HepG2 (cell line): ENCODE measurements at regions not wholly inside any gene's neighbourhood (a gene's known extent, or its start where the extent isn't known, plus 50 kb on each side); places are given as distances from the start of the nearest gene placed in this dataset.

Experiments used
- ATF1 ChIP-seq: IDR thresholded peaks from 2 replicates; pipeline ENCODE4 v1.6.1; 2016; ENCODE audit warnings: mild to moderate bottlenecking, control low read depth
- CREB1 ChIP-seq, 2 experiments: fragments of 450-650 bp in 1 of 2; IDR thresholded peaks; 2 replicates each; pipeline ENCODE4 v1.6.1; 2016 to 2017; ENCODE audit warnings: control low read depth in 1 of 2, mild to moderate bottlenecking in 1 of 2, missing compliant biosample characterization in 1 of 2, missing genetic modification characterization in 1 of 2
- GABPA ChIP-seq, 2 experiments: IDR thresholded peaks; 2 replicates each; pipeline ENCODE4 v1.6.1; 2011 to 2016; ENCODE audit warnings: low read depth in 2 of 2, low read length in 1 of 2, missing biosample characterization in 1 of 2, missing genetic modification characterization in 1 of 2
- HDAC2 ChIP-seq: sonication (generic); formaldehyde crosslinking; IDR thresholded peaks from 2 replicates; pipeline ENCODE4 v1.4.0; 2020; ENCODE audit warnings: missing genetic modification reagents
- RAD21 ChIP-seq: fragments of 450-650 bp; formaldehyde crosslinking; IDR thresholded peaks from 2 replicates; pipeline ENCODE4 v1.5.0; 2020; ENCODE audit warnings: mild to moderate bottlenecking
- REPIN1 ChIP-seq: sonication (generic); formaldehyde crosslinking; IDR thresholded peaks from 2 replicates; pipeline ENCODE4 v1.8.0; 2022; ENCODE audit warnings: missing genetic modification reagents, low read depth, mild to moderate bottlenecking, borderline replicate concordance
- SAFB2 ChIP-seq: sonication (generic); formaldehyde crosslinking; IDR thresholded peaks from 2 replicates; pipeline ENCODE4 v1.5.1; 2020; ENCODE audit warnings: missing genetic modification reagents, low read depth, mild to moderate bottlenecking, borderline replicate concordance
- ZNF773 ChIP-seq: sonication (generic); formaldehyde crosslinking; IDR thresholded peaks from 2 replicates; pipeline ENCODE4 v1.4.0; 2020; ENCODE audit warnings: missing genetic modification reagents, borderline replicate concordance
- ZNF83 ChIP-seq: sonication (generic); formaldehyde crosslinking; IDR thresholded peaks from 2 replicates; pipeline ENCODE4 v1.4.0; 2020; ENCODE audit warnings: missing genetic modification reagents, mild to moderate bottlenecking, borderline replicate concordance
- TF ChIP-seq, protein P1 (sequence below): sonication (generic); formaldehyde crosslinking; IDR thresholded peaks from 2 replicates; pipeline ENCODE4 v1.5.0; 2020; ENCODE audit warnings: mild to moderate bottlenecking, missing genetic modification reagents, moderate library complexity
- TF ChIP-seq, protein P2 (sequence below): sonication (generic); formaldehyde crosslinking; IDR thresholded peaks from 2 replicates; pipeline ENCODE4 v1.5.0; 2020; ENCODE audit warnings: mild to moderate bottlenecking, missing genetic modification reagents, borderline replicate concordance

DNA sequence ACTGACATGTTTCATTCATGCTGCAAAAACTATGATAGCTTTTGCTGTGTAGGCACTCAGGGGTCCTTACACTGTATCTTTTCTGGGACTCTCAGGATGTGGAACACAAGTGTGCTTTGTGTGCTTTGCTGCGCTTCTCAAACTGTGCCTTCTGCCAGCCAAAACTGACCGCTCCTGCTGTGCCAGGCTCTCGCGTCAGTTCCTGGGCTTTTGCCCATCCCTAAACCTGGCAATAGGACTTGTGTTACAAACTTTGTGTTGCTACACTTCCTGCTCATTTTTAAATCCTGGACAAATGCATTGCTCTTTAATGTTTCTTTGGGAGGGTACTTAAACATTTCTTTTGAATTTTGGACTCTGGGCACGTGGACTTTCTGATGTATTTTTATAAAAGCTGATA, 60.3 kb downstream of the DIPK2A start:
- TF ChIP-seq CREB1 (IDR thresholded peaks at IDR 0.05) (no peak), CREB1 (CRISPR knock-in tag; IDR thresholded peaks at IDR 0.05) (no peak), SAFB2 (CRISPR knock-in tag) (no peak), ATF1 (no peak), GABPA (IDR thresholded peaks at IDR 0.05; ENCODE audit: low read depth, low read length) (no peak), GABPA (CRISPR knock-in tag; IDR thresholded peaks at IDR 0.05; ENCODE audit: low read depth) (no peak), RAD21 (CRISPR knock-in tag) (no peak), ZNF773 (CRISPR knock-in tag) (no peak), HDAC2 (CRISPR knock-in tag) (no peak), REPIN1 (CRISPR knock-in tag) (no peak), ZNF83 (CRISPR knock-in tag) (no peak)
- TF ChIP-seq, protein P1, sequence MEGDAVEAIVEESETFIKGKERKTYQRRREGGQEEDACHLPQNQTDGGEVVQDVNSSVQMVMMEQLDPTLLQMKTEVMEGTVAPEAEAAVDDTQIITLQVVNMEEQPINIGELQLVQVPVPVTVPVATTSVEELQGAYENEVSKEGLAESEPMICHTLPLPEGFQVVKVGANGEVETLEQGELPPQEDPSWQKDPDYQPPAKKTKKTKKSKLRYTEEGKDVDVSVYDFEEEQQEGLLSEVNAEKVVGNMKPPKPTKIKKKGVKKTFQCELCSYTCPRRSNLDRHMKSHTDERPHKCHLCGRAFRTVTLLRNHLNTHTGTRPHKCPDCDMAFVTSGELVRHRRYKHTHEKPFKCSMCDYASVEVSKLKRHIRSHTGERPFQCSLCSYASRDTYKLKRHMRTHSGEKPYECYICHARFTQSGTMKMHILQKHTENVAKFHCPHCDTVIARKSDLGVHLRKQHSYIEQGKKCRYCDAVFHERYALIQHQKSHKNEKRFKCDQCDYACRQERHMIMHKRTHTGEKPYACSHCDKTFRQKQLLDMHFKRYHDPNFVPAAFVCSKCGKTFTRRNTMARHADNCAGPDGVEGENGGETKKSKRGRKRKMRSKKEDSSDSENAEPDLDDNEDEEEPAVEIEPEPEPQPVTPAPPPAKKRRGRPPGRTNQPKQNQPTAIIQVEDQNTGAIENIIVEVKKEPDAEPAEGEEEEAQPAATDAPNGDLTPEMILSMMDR (CRISPR knock-in tag) = no peak
- TF ChIP-seq, protein P2, sequence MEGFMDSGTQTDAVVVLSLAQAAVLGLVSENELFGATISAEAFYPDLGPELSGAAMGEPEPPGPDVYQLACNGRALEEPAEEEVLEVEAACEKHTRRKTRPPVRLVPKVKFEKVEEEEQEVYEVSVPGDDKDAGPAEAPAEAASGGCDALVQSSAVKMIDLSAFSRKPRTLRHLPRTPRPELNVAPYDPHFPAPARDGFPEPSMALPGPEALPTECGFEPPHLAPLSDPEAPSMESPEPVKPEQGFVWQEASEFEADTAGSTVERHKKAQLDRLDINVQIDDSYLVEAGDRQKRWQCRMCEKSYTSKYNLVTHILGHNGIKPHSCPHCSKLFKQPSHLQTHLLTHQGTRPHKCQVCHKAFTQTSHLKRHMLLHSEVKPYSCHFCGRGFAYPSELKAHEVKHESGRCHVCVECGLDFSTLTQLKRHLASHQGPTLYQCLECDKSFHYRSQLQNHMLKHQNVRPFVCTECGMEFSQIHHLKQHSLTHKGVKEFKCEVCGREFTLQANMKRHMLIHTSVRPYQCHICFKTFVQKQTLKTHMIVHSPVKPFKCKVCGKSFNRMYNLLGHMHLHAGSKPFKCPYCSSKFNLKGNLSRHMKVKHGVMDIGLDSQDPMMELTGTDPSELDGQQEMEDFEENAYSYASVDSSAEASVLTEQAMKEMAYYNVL (CRISPR knock-in tag) = no peak
